Left hindlimb (tissue), 1 donor: ENCODE measurements at regions not wholly inside any gene's neighbourhood (a gene's known extent, or its start where the extent isn't known, plus 50 kb on each side); places are given as distances from the start of the nearest gene placed in this dataset.
A peak's percentile ranks its signal among the peaks of the same experiment; 100 is the strongest.

Source experiments
- DNase-seq: peaks from one replicate; pipeline ENCODE4 v3.0.0-alpha.2; 2018

DNA sequence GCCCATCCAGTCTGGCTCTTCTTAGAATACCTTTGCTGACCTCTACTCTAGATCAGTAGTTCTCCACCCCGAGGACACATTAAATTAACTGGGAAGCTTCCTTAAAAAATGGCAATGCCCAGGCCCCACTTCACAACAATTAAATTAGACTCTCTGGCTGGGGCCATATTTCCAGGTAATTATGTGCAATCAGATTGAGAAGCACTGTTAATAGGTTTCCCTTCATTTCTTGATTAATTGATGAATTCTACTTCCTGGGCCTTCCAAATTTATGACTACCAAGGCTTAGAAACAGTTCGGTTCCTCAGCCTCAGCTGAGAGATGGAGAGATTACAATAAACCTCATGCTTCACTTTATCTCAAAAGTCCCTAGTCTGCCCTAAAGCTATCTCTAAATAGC lies 71.7 kb upstream of the LIMCH1 start:
- no peak for DNase-seq

DNA sequence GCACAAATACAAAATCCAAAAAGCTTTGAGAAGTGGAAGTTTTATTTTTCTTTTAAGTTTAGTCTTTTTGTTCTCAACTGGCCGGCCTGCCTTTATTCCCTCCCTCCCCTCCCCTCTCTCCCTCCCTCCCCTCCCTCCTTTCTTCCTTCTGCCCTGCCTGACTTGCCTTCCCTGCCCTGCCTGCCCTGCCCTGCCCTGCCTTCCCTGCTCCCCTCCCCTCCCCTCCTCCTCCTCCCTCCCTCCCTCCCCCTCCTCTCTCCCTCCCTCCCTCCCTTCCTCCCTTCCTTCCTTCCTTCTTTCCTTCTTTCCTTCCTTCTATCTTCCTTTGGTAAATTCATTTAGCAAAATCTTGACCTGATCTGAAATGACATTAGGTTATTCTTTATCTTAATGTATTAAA lies 69.8 kb upstream of the LIMCH1 start:
- DNase-seq = no peak

DNA sequence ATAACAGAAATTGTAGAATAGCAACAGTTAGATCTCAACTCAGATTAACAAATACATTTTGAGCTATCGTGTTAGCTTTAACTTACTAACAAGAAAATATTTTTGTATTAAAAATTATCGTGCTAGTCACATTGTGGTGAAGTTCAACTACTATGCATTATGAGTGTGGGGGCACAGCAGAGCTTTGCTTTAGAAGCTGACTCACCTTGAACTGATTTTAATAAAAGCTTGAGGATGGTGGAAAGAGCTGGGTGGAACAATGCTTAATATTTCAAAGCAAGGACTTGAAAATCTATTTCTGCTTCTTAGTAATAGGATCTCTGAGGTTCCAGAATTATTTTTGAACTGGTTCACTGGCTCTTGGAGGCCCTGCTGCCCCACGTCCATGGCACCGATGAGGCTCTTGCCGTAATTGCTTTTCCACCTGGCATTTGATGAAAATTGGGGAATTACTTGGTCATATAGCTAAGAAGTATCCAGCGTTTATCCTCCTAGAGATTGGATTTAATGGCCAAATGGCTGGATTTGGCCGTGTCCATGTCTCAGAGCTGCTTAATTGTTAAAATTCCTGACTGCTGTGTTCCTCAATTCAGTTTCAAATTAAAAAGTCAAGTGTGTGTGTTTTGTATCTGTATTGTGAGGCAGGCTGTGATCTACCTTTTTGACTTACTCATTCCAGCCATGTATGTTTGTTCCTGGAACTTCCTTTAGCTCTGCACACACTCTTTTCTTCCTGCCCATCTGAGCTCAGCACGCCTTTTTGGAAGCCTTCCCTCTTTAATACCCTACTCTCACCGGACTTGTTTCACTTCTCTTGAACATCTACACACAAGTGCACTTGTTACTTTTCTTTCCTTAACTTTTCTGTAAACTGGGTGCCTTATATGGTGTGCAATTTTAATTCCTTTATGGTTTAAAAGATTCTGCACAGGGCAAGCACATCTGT lies 66.6 kb upstream of the LIMCH1 start:
- peak; percentile 56 for DNase-seq

DNA sequence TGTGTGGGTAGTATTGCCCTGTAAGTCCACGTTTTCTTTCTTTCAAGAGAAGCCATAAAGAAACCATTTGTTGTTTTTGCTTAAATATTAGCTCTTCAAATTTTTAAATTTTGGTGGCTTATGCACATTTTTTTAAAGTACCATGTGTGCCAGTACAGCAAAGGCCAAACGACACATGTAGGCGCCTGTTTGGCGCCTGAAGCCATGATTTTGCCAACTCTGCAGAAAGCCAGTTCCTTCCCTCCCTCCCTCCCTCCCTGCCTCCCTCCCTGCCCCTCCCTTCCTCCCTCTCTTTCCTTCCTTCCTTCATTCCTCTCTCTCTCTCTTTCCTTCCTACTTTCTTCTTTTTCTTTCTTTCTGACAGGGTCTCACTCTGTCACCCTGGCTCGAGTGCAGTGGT lies 65.9 kb upstream of the LIMCH1 start:
- no peak for DNase-seq

DNA sequence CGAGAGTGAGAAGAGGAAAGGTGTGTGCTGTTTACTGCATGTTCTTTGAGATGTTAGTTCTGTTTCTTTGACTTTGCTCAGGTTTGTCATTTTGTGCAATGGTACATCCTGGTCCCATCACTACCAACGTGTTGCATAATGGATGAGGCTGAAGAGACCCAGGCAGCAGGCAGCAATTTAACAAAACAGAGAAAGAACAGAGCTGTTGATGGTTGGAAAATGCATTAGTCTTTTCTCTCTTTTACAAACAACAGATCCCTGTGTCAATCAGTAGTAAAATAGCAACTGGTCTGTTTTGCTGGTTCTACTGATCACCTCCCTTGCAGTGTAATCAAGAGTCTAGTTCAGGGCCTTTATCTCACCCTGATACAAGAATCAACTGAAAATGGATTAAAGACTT lies 64.8 kb upstream of the LIMCH1 start:
- no peak for DNase-seq

DNA sequence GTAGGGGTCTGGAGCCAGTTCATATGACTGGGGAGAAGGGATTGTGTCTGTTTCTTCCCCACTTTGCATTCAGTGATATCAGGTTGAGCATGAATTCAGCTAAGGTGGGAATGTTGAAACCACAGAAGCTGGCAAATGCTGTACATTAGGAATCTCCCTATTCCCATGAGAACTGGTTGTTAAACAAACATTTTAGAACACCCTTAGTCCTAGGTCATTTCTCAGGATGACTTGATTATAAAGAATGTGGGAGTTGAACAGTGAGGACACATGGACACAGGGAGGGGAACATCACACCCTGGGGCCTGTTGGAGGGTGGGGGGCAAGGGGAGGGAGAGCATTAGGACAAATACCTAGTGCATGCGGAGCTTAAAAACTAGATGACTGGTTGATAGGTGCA lies 62.6 kb upstream of the LIMCH1 start:
- DNase-seq = no peak

DNA sequence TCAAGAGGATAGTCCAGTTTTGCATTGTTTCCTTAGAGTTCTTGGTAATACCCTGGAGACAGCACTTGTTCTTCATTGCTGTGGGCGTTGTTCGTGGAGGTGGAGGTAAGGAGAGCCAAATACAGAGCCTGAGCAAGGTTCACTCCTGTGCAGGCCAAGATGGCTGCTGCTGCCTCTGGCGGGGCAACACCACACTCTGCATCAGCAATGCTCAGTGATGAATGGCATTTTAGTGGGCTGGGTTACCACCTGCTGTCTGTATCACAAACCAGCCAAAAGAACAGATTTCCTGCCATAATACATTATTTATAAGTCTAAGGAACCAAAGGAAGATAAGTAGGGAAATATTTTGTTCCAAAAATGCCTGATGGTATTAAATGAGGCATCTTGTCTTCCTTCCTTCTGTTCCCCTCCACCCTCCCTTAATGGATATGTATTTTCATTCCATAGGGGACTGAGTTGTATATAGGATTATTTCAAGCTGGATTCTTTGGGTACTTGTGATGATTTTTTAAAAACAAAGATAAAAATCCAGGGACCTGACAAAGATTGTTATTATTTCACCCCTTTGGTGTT lies 61.6 kb upstream of the LIMCH1 start:
- no peak for DNase-seq

DNA sequence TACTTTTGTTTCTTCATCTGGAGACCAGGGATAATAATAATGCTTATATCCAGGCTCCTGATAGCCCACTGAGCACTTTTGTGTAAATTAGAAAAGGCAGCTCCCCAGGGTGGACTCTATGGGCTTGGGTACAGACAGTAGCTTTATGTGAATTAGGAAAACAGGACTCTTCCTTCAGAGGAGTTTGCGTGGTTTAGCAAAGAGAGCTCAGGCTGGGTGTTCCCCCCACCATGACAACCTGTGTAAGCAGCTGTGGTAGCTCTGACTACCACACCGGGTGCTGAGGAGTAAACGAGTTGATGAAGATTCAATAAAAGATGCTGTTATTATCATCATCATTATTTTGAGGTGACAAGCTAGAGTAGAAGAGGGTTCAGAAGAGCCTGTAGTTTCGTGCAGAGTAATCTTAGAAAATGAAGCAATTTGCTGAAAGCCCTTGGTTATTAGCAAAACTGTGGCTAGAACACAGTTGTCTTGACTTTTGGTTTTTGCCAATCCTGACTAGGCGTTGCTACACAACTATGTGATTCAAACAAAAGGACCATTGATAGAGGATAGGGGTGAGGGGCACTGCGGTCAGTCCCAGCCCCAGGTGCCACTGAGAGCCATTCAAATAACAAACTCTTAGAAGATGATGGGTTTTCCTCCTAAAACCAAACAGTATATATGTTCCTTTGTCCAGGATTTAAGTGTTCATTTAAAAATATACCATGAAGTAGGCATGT lies 60.6 kb upstream of the LIMCH1 start:
- DNase-seq = no peak

DNA sequence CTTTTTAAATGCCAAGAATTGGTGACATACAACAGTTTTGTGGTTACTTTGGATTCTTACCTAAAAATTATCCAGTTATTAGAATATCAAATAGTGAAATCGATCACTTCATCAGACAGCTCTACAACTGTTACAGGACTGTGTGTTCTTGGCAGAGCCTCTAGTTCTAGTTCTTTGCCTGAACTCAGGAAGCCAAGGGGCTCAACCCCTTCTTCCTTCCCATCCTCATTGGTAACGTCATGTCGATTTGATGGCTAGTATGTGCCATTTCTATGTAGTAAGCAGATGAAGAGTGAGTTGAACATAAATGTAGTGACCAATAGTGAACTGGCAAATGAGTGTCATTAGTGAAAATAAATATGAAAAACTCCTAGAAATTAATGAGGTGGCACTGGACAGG lies 59.4 kb upstream of the LIMCH1 start:
- DNase-seq = no peak

DNA sequence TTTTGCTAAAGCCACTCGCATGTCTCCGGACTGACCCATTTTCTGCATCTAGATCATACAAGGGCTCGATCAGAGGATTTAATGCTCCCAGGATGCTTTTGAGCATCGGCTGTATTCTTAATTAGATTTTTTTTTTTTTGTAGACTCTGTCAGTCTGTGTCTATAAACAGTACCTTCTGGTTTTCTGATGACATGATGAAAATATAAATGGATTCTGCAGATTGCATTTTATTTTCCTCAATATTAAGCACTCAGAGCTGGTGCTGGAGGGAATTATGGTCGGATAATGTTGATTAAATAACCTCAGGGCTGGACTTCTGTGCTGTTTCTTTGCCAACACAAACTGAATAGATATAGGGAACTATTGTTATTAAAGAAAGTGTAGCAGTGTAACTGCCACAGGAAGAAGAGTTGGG lies 57.1 kb upstream of the LIMCH1 start:
- DNase-seq = no peak

DNA sequence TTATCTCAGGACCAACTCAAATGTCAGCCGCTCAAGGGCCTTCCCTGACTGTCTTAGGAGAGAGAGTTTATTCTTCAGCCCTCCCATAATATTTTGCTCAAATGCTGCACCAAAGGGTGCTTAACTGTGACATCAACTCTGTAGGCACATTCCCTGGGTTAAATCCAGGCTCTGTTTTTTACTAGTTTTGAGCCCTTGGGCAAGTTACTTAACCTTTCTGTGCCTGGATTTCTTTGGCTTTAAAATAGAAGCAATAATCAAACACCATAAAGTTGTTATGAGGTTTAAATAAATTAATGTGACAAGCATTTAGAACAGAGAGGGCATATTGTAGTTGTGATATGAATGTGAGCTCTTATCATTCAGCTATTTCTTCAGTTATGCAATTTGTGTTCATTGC lies 54.2 kb upstream of the LIMCH1 start:
- DNase-seq = no peak

DNA sequence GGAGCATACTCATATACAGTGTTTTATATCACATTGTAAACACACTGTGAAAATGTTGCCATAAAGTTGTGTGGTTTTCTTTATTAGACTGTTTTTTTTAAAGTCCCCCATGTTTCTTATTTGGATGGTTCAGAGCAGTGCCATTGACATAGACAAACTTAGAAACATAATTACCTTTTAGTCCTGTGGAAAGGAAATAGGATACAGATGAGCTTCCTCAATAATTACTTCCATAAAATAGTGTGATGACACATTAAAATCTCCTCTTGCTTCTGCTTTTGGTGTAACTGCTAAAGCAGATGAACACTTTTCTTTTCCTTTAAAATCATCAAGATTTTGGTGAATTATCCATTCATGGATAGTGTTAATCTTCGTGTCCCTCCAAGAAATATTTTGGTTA lies 52.9 kb upstream of the LIMCH1 start:
- DNase-seq = no peak

DNA sequence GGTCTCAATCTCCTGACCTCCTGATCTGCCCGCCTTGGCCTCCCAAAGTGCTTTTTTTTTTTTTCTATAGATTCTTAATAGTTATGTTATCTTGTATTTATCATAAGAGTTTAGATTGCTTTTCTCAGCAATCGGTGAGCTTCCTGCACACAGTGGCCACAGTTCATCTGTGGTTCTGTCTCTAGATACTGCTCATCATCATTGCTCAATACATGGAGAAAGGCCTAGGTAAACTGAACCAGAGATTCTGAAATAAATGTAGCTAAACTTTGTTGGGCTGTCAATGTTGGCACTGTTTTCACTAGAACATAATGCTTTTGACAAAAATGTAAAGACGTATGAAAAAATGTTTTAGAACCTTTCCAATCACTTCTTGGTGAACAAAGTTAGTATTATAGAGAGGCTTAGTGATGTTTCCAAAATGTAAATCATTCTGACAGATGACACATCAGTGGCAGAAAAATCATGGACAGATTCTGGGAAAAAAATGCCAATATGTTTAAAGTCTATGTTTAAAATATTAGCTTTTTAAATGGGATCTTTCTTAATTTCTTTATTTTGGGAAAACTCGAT lies 50.0 kb upstream of the LIMCH1 start:
- DNase-seq = no peak
